HepG2 (cell line): ENCODE measurements at regions not wholly inside any gene's neighbourhood (a gene's known extent, or its start where the extent isn't known, plus 50 kb on each side); places are given as distances from the start of the nearest gene placed in this dataset.

ENCODE experiments used
- ATAC-seq: fragments of 200-7000 bp; cut with Tn5 transposase; 3 replicates; pipeline ENCODE4 v1.9.1; 2020; ENCODE audit warnings: mild to moderate bottlenecking, moderate library complexity
- BruUV-seq: library from RNA; stranded (reverse); fragments of 400-500 nt; replicated peaks from 2 replicates; lab custom pipeline; 2021; lab: Mats Ljungman, UMichigan
- CTCF ChIA-PET: fragments of 300-600 bp; formaldehyde crosslinking; extraction: SDS; loops from one replicate; lab custom pipeline; 2021; ENCODE audit warnings: low total read pairs, inconsistent platforms, low intra/inter-chr PET ratio; lab: Yijun Ruan, JAX
- POLR2A ChIA-PET: fragments of 350-600 bp; sonication (Branson Sonifier 250); formaldehyde crosslinking; loops from one replicate; lab custom pipeline; 2020; ENCODE audit warnings: antibody characterized with exemption, inconsistent platforms; lab: Yijun Ruan, JAX
- DNase-seq: peaks from one replicate; pipeline ENCODE4 v3.0.0-alpha.2; 2015; ENCODE audit warnings: low spot score
- FAIRE-seq: peaks from 3 replicates; lab custom pipeline; 2011; peaks lifted over from hg19 to GRCh38; lab: Jason Lieb, UNC
- H2AFZ ChIP-seq: one replicate; pipeline ENCODE4 v1.6.1; 2011; ENCODE audit warnings: low read length, inconsistent platforms
- H3K27ac ChIP-seq: fragments of 300-600 bp; 3 replicates; pipeline ENCODE4 v1.8.0; 2011; ENCODE audit warnings: mixed run types, mild to moderate bottlenecking, mixed read lengths, low read length, inconsistent platforms; ENCODE audit not compliant: insufficient read depth; ENCODE audit errors: extremely low read length
- H3K27me3 ChIP-seq, 2 experiments: fragments of 200-600 bp in 1 of 2; 2 replicates in 1 of 2; 3 replicates in 1 of 2; pipeline versions ENCODE4 v1.6.0 to v1.8.0; 2011; ENCODE audit warnings: low read length in 2 of 2, mild to moderate bottlenecking in 2 of 2, moderate library complexity in 2 of 2, inconsistent platforms in 1 of 2; ENCODE audit not compliant: insufficient read depth in 2 of 2, control insufficient read depth in 1 of 2
- H3K36me3 ChIP-seq, 2 experiments: fragments of 200-600 bp in 1 of 2; replicated peaks in 1 of 2; 2 replicates in 1 of 2; 3 replicates in 1 of 2; pipeline versions ENCODE4 v1.5.1 to v1.8.0; 2011; ENCODE audit warnings: low read length in 2 of 2, inconsistent platforms in 1 of 2; ENCODE audit not compliant: insufficient read depth in 2 of 2, control insufficient read depth in 1 of 2
- H3K4me1 ChIP-seq: 2 replicates; pipeline ENCODE4 v1.5.1; 2012; ENCODE audit warnings: low read length, inconsistent platforms; ENCODE audit not compliant: insufficient read depth
- H3K4me2 ChIP-seq: 2 replicates; pipeline ENCODE4 v1.6.0; 2011; ENCODE audit warnings: low read depth, low read length, inconsistent platforms
- H3K4me3 ChIP-seq, 3 experiments: fragments of 200-600 bp in 1 of 3; sonication (generic), shearing (Covaris generic) in 1 of 3; replicated peaks in 1 of 3; 2 replicates each; pipeline ENCODE4 v1.5.1; 2011 to 2016; ENCODE audit warnings: low read length in 3 of 3, inconsistent platforms in 2 of 3, low read depth in 2 of 3, mild to moderate bottlenecking in 2 of 3, control low read depth in 1 of 3, mixed read lengths in 1 of 3; ENCODE audit not compliant: insufficient read depth in 1 of 3
- H3K79me2 ChIP-seq: one replicate; pipeline ENCODE4 v1.6.1; 2011; ENCODE audit warnings: low read length, inconsistent platforms; ENCODE audit not compliant: insufficient read depth
- H3K9ac ChIP-seq: 2 replicates; pipeline ENCODE4 v1.6.0; 2011; ENCODE audit warnings: mild to moderate bottlenecking, low read depth, low read length, inconsistent platforms; ENCODE audit not compliant: insufficient read depth
- H3K9me3 ChIP-seq: 2 replicates; pipeline ENCODE4 v1.5.1; 2012; ENCODE audit warnings: mild to moderate bottlenecking, low read length
- H4K20me1 ChIP-seq: 2 replicates; pipeline ENCODE4 v1.6.0; 2011; ENCODE audit warnings: inconsistent platforms, mild to moderate bottlenecking, low read length, moderate library complexity; ENCODE audit not compliant: insufficient read depth
- CREM ChIP-seq, 2 experiments: sonication (generic) in 1 of 2; formaldehyde crosslinking in 1 of 2; IDR thresholded peaks; 2 replicates each; pipeline versions ENCODE4 v1.4.0 to v1.6.1; 2016 to 2020; ENCODE audit warnings: antibody characterized with exemption in 1 of 2, mild to moderate bottlenecking in 1 of 2, missing genetic modification reagents in 1 of 2
- FOXA3 ChIP-seq: IDR thresholded peaks from 2 replicates; pipeline ENCODE4 v1.6.1; 2016; ENCODE audit warnings: missing genetic modification reagents, missing compliant biosample characterization
- HIVEP1 ChIP-seq: sonication (generic); formaldehyde crosslinking; IDR thresholded peaks from 2 replicates; pipeline ENCODE4 v1.4.0; 2020; ENCODE audit warnings: mild to moderate bottlenecking, missing genetic modification reagents
- HNF4G ChIP-seq, 2 experiments: sonication (generic) in 1 of 2; formaldehyde crosslinking in 1 of 2; IDR thresholded peaks; 2 replicates each; pipeline versions ENCODE4 v1.4.0 to v1.6.1; 2011 to 2020; ENCODE audit warnings: borderline replicate concordance in 2 of 2, low read depth in 2 of 2, mild to moderate bottlenecking in 2 of 2, low read length in 1 of 2, missing genetic modification reagents in 1 of 2, moderate library complexity in 1 of 2
- IKZF4 ChIP-seq: sonication (generic); formaldehyde crosslinking; IDR thresholded peaks from 2 replicates; pipeline ENCODE4 v1.5.1; 2020; ENCODE audit warnings: borderline replicate concordance, mild to moderate bottlenecking, low read depth, missing genetic modification reagents; ENCODE audit errors: not compliant biosample characterization
- KLF13 ChIP-seq: sonication (generic); formaldehyde crosslinking; IDR thresholded peaks from 2 replicates; pipeline ENCODE4 v1.4.0; 2020; ENCODE audit warnings: mild to moderate bottlenecking, missing genetic modification reagents
- MATR3 ChIP-seq: sonication (generic); formaldehyde crosslinking; IDR thresholded peaks from 2 replicates; pipeline ENCODE4 v1.4.0; 2020; ENCODE audit warnings: missing genetic modification reagents
- PBX3 ChIP-seq: sonication (generic); formaldehyde crosslinking; IDR thresholded peaks from 2 replicates; pipeline ENCODE4 v1.8.1; 2023; ENCODE audit warnings: missing genetic modification reagents, inconsistent platforms, borderline replicate concordance
- POLR2AphosphoS5 ChIP-seq: IDR thresholded peaks from 2 replicates; pipeline ENCODE4 v1.6.1; 2012; ENCODE audit warnings: low read depth, low read length
- TOPORS ChIP-seq: sonication (generic); formaldehyde crosslinking; IDR thresholded peaks from 2 replicates; pipeline ENCODE4 v1.8.0; 2023; ENCODE audit warnings: mild to moderate bottlenecking, missing genetic modification reagents
- ZNF124 ChIP-seq: sonication (generic); formaldehyde crosslinking; IDR thresholded peaks from 2 replicates; pipeline ENCODE4 v1.4.0; 2020; ENCODE audit warnings: missing genetic modification reagents
- ZNF207 ChIP-seq: fragments of 450-650 bp; IDR thresholded peaks from 2 replicates; pipeline ENCODE4 v1.6.1; 2016; ENCODE audit warnings: antibody characterized with exemption, borderline replicate concordance
- ZNF225 ChIP-seq: sonication (generic); formaldehyde crosslinking; IDR thresholded peaks from 2 replicates; pipeline ENCODE4 v1.4.0; 2020; ENCODE audit warnings: mild to moderate bottlenecking, missing genetic modification reagents
- ZNF576 ChIP-seq: sonication (generic); formaldehyde crosslinking; IDR thresholded peaks from 2 replicates; pipeline ENCODE4 v1.4.0; 2020; ENCODE audit warnings: mild to moderate bottlenecking, missing genetic modification reagents
- ZNF850 ChIP-seq: sonication (generic); formaldehyde crosslinking; conservative IDR thresholded peaks from 2 replicates; pipeline ENCODE4 v1.9.0; 2021; ENCODE audit warnings: mild to moderate bottlenecking, missing genetic modification reagents
- WGBS: methylation state at CpG from one replicate; pipeline ENCODE4 v1.1.6; 2017; ENCODE audit warnings: low lambda C conversion rate; 5-methylcytosine and 5-hydroxymethylcytosine counted together
- in situ Hi-C: cut with HindIII; loops from 2 replicates; pipeline ENCODE4 v1.10.0; 2017; ENCODE audit warnings: low pct_unique_long_range_greater_than_20kb; ENCODE audit not compliant: extremely low pct_ligation_motif_present
- intact Hi-C: fragments of 100-400 bp; cut with micrococcal nuclease; formaldehyde crosslinking; loops from one replicate; pipeline ENCODE4 v1.10.0; 2022; ENCODE audit not compliant: unreplicated experiment

- in situ Hi-C loops = no loop called here
- 53% methylated on average over 3 of the region's 3 CpGs for WGBS
- Histone ChIP-seq H2AFZ (no peak overlapping the region), H3K79me2 (no peaks in the 10 kb centered on the region), H4K20me1 (no peaks in the 10 kb centered on the region), H3K4me1 (peaks cover 36% of the 10 kb centered on the region), H3K9ac (no peak overlapping the region), H3K4me3 (no peak overlapping the region), H3K27ac (no peak overlapping the region), H3K36me3 (no peaks in the 10 kb centered on the region), H3K9me3 (no peaks in the 10 kb centered on the region), H3K4me2 (no peak overlapping the region), H3K27me3 (0 out of 5 replicates have a peak, but pooled peaks cover 0 to 5% of the 10 kb centered on the region in 2 experiments)
- DNase-seq = no peak
- no peak for ATAC-seq
- no peak for FAIRE-seq
- CTCF ChIA-PET = no interaction called here
- no TSS peak for BruUV-seq
- intact Hi-C loops = no loop called here
- TF ChIP-seq PBX3 (CRISPR knock-in tag) (no peak), POLR2AphosphoS5 (no peak), ZNF225 (CRISPR knock-in tag) (no peak), HIVEP1 (no peak), FOXA3 (no peak), TOPORS (CRISPR knock-in tag) (no peak), ZNF576 (CRISPR knock-in tag) (no peak), ZNF850 (CRISPR knock-in tag) (no peak), CREM (IDR thresholded peaks at IDR 0.05) (no peak), CREM (CRISPR knock-in tag; IDR thresholded peaks at IDR 0.05) (no peak), ZNF124 (CRISPR knock-in tag) (no peak), MATR3 (no peak), IKZF4 (CRISPR knock-in tag) (no peak), KLF13 (CRISPR knock-in tag) (no peak), HNF4G (IDR thresholded peaks at IDR 0.05; ENCODE audit: borderline replicate concordance, low read depth, low read length) (no peak), HNF4G (CRISPR knock-in tag; IDR thresholded peaks at IDR 0.05; ENCODE audit: borderline replicate concordance, low read depth) (no peak), ZNF207 (no peak)
- POLR2A ChIA-PET = no interaction called here
Observed at GRCh38 chr16:48479329-48479728, 94.1 kb upstream of the SIAH1 start.
